ENCODE measurements at regions not wholly inside any gene's neighbourhood (a gene's known extent, or its start where the extent isn't known, plus 50 kb on each side); places are given as distances from the start of the nearest gene placed in this dataset.
"Not testable (repeated sequence)": the region's sequence is repeated elsewhere in the genome, so short reads cannot be mapped to it uniquely, and the experiment has no call there.

GRCh38 chr15:93811305-93811704 is 420.1 kb upstream of the MCTP2 start:
- no peak for DNase-seq

DNA sequence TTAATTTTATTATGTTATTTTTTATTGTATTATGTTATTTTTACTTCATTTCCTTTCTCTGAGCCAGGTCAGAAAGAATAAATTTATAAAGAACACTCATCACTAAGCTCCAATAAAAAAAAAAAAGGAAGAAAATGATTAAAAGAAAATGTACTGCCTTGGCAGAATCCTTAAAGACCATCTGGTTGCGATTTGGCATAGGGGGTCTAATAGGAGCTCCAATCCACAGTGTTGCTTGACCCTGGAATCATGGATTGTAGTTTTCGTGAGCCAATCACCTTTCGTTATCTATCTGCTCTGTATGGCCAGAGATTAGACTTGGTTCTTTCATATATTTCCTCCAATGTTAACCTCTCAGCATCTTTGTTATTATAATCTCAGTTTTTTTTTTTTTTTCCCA is 421.8 kb upstream of the MCTP2 start:
- no peak for DNase-seq

GRCh38 chr15:93803421-93804152 is 427.8 kb upstream of the MCTP2 start:
- DNase-seq, result no peak

DNA sequence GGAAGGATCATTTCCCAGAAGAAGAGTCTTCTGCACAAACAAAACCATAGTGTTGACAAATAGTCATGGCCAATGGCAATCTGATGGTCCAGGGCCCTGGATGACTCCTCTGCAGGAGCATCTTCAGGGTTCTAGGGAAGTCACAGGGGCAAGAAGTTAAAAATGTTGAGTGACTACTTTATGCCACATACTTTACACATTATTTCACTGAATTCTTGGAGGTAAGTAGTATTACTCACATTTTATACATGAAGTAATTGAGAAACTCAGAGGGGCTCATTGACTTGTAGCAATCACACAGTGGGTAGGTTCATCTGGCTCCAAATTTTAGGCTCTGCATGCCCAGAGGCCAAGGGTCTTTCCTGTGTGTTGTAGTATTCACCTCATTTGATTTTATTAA is 430.2 kb upstream of the MCTP2 start:
- DNase-seq, result no peak

DNA sequence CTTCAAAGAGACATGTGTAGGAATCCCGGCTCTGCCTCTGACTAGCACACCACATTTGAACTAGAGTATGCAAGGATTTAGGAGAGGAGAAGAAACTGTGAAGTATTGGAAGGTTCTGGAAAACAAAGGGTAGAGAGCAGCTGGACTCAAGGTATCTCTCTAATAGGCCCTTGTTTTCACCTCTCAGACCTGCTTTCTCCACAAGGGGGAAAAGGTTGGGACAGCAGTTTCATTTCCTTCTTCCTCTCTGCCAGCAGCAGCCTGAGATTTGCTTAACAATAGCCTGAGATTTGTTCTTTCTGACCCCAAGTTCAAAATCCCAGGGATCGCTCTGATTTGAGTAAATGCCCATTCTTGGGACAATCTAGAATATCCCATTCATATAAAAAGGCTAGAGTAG is 430.6 kb upstream of the MCTP2 start:
- DNase-seq, result no peak

DNA sequence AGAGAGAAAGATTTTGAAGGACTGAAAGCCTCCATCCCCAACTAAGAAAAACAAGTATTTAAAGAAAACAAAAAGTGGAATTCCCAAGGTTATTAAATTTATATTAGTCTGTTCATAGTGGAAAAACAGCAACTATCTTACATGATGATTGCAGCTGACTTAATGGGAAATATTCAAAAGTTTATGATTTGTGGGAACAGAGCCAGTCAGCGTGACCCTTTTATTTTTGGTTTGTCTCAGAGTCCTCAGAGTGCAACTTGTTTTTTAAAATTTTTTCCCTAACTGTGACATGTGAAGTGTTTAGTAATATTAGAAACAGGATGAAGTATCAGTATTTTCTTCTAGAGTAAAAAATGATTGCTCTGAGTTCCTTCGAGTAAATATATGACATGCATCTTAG is 441.9 kb upstream of the MCTP2 start:
- DNase-seq, result no peak

DNA sequence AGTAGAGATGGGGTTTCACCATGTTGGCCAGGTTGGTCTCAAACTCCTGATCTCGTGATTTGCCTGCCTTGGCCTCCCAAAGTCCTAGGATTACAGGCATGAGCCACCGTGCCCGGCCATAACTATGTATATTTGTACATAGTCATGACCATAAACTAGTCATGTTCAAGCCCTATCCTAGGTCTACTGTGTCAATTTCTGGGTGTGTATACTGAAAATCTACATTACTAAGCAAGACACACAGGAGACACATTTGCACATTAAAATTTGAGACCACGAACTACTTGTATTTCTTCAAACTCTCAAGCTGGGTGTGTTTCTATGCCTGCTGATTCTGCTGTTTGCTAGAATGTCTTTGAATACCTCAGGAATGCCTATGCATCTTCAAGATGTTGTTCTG is 451.3 kb upstream of the MCTP2 start:
- no peak for DNase-seq

GRCh38 chr15:93779341-93779740 is 452.0 kb upstream of the MCTP2 start:
- no peak for DNase-seq

GRCh38 chr15:93771196-93772030 is 459.9 kb upstream of the MCTP2 start:
- DNase-seq, result no peak

DNA sequence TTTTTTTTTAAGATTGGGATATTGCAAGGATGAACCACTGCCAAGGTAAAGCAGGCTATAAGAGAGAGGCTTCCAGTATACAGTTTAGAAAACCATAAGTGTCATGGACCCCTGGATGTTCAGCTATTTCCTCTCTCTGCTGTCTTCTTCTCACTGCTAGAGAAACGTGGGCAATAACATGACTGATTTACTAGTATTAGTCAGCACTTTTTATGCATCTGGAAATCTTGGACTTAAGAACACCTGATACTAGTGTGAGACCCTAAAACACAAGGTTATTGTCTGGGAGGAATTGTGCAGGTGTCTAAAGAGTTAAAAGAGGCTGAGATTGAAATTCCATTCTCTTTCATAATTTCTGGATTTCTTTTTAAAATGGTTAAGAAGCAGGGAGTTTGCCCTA is 460.6 kb upstream of the MCTP2 start:
- DNase-seq, result no peak

DNA sequence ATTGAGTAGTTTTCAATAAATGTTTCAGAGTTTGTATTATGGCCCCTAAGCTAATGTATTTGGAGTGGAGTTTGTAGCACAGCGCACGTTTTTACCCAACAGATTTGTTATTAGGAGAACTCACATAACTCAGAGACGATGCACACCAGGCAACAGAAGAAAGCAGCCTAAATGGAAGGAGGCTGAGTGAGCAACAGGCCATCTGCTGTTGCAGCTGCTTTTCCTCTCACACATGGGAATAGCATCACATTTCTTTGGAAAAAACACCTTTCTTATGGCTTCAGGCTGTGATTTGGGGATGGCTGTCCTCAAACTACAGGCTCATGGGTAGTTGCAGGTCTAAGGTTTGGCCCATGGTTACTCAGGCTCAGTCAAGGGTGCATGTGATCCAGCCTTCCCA is 469.3 kb upstream of the MCTP2 start:
- no peak for DNase-seq

DNA sequence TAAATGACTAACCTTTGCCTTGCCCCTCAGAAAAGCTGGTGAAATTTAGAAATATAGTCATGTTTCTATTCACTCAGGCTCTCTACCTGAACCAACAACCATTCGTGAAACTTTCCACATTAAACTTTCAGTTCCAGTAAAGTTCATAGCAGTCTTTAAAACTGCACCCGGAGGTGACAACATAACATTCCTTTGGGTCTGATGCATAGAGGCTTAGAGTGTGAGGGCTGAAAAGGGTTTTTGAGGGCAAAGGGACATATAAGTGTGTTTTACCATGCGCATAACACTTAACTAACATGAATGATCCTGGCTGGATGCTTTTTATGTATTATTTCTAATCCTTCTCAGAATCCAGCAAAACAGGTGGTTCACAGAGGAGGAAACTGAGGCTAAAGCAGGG is 471.7 kb upstream of the MCTP2 start:
- DNase-seq, result no peak

DNA sequence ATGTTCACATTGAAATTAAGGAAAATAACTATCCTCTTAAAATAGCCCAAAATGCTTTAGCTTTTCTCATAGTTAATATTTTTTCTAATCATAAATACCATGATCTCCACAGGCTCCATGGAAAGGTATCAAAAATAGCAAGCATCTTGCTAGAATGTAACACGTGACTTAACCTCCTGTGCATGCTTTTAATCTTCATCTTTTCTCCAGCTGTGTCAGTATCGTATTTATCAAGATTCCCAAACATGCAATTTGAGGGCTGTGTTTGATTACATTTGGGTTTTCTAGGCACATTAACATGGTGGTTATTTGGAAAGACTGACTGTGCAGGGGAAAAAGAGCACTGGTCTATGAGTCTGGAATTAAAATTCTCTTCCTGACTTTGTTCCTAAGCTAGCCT is 472.5 kb upstream of the MCTP2 start:
- DNase-seq, result no peak

- DNase-seq, result no peak
Observed at GRCh38 chr15:93748710-93749109, 482.7 kb upstream of the MCTP2 start.

DNA sequence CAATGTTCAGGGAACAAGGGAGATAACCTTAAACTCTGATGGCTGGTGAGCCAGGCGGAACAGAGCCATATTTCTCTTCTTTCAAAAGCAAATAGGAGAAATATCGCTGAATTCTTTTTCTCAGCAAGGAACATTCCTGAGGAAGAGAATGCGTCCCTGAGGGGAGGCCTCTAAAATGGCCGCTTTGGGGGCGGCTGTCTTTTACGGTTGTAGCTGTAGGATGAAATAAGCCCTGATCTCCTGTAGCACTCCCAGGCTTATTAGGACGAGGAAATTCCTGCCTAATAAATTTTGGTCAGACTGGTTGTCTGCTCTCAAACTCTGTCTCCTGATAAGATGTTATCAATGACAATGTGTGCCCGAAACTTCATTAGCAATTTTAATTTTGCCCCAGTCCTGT is 496.4 kb upstream of the MCTP2 start:
- DNase-seq, result not testable (repeated sequence)

DNA sequence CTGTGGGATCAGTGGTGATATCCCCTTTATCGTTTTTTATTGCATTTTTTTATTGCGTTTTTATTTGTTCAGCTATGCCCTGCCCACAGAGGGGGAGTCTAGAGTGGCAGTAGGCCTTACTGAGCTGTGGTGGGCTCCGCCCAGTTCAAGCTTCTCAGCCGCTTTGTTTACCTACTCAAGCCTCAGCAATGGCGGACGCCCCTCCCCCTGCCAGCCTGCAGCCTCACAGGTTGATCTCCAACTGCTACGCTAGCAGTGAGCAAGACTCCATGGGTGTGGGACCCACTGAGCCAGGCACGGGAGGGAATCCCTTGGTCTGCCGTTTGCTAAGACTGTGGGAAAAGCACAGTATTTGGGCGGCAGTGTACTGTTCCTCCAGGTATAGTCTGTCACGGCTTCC is 500.6 kb upstream of the MCTP2 start:
- DNase-seq, result no peak

GRCh38 chr15:93722165-93722564 is 509.2 kb upstream of the MCTP2 start:
- DNase-seq, result no peak

DNA sequence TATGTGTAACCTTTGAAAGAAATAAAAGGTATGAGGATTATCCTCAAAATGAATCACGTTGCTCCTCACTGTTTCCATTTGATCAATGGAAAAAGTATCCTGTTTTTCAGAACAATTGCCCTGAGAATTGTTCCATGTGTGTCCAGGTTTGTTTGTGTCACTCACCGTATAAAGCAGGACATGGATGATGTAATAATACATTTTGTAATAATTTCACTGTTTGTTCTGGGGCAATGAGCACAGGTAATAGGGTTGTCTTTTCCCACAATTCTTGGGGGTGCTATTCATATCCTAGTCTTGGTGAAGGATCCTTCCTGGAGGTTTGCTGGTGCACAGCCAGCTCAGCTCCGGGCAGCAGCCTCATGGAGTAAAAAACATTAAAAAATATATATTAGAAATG is 510.8 kb upstream of the MCTP2 start:
- no peak for DNase-seq

- no peak for DNase-seq
Observed at GRCh38 chr15:93719921-93720351, 511.4 kb upstream of the MCTP2 start.

DNA sequence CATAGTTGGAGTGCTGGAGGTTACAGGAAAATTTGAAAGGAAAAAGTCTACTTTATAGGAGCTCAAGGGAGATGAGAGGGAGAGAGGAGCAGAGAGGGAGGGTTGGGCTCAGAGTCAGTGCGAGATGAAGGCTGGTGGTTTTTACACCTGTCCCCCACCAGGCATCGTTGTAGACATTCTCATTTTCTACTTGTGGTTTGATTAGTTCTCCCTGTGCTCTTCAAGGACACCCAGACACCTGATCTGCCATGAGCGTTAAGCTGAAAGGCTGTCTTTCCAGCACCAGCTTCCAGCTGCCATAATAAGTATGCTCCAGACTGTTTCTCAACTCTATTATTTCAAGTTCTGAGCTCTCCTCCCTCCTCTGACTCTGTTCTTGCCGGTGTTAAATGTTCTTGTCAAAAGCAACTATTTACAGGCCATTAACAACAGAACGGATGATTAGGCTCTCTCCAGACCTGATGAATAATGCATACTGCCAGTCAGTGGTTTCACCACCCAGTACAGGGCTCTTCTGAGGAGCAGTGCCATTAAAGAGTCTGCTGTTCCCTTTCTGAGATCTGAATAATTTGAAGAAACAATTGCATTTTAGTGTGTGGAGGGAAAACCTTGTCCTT is 514.6 kb upstream of the MCTP2 start:
- DNase-seq, result no peak

- DNase-seq, result no peak
Observed at GRCh38 chr15:93709708-93710107, 521.7 kb upstream of the MCTP2 start.

- DNase-seq, result no peak
Observed at GRCh38 chr15:93708724-93709445, 522.5 kb upstream of the MCTP2 start.

DNA sequence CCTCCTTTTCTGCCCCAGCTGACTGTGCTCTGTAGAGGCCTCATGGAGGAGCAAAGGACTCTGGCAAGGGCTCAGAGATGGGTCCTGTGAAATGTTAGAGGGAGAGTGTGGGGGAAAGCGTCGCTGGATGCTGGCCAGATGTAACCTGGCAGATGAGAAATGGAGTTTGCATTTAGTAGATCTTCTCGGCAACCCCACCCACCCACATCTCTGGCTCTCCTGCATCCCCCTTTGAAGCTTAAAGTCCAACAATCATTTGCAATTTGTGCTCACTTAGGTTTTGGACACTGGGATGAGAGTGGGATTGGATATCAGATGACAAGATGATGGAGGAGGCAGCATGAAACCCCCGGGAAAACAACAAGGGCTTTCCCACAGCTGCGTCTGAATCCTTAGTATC is 523.6 kb upstream of the MCTP2 start:
- DNase-seq, result no peak
